Neutrophil (primary cell): ENCODE measurements at regions not wholly inside any gene's neighbourhood (a gene's known extent, or its start where the extent isn't known, plus 50 kb on each side); places are given as distances from the start of the nearest gene placed in this dataset.

ENCODE experiments used
- H3K27ac ChIP-seq: fragments of 200-600 bp; sonication (generic); 2 replicates; pipeline ENCODE4 v1.5.1; 2016; ENCODE audit warnings: mild to moderate bottlenecking, moderate library complexity
- H3K27me3 ChIP-seq: fragments of 200-600 bp; sonication (generic); 2 replicates; pipeline ENCODE4 v1.6.0; 2016; ENCODE audit warnings: mild to moderate bottlenecking
- H3K36me3 ChIP-seq: fragments of 200-600 bp; sonication (generic); 2 replicates; pipeline ENCODE4 v1.5.1; 2017
- H3K4me1 ChIP-seq, 2 experiments: fragments of 200-600 bp in 1 of 2; sonication (generic) in 1 of 2; 1 replicate in 1 of 2; 2 replicates in 1 of 2; pipeline versions ENCODE4 v1.5.1 to v1.6.1; 2013 to 2016; ENCODE audit warnings: low read depth in 1 of 2, low read length in 1 of 2, mild to moderate bottlenecking in 1 of 2, moderate library complexity in 1 of 2; ENCODE audit not compliant: control insufficient read depth in 1 of 2, insufficient read depth in 1 of 2
- H3K4me3 ChIP-seq, 2 experiments: fragments of 200-600 bp in 1 of 2; sonication (generic) in 1 of 2; 1 replicate in 1 of 2; 2 replicates in 1 of 2; pipeline ENCODE4 v1.5.1; 2013 to 2016; ENCODE audit warnings: low read depth in 1 of 2, low read length in 1 of 2, mild to moderate bottlenecking in 1 of 2, moderate library complexity in 1 of 2
- H3K9me3 ChIP-seq: fragments of 200-600 bp; sonication (generic); 2 replicates; pipeline ENCODE4 v1.5.1; 2016
- CTCF ChIP-seq: fragments of 200-600 bp; sonication (generic); IDR thresholded peaks from 2 replicates; pipeline ENCODE4 v1.5.1; 2016; ENCODE audit warnings: antibody characterized with exemption

DNA sequence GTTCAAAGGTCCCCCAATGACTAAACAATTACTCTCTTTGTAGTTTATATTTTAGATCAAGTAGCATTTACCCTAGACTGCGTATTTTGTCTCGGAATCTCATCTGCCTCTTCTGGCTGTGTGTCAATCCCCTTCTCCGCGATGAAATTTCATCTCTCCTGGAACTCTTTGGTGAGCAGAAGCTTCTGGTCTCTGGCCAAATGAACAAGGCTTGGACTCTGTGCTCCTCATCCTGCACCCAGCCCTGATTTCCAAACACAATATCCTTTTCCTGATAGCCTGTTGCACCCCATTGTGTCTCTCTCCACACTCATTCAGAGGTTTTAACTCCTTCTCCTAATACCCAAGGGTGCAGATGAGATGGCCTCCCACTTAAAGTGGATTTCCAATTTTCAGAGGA is 609.4 kb upstream of the CDH5 start:
- no peaks in the 10 kb centered on the region for H3K27me3 ChIP-seq
- no peak for TF ChIP-seq CTCF

GRCh38 chr16:65756163-65756562 is 610.3 kb upstream of the CDH5 start:
- no peak overlapping the region for H3K4me3 ChIP-seq
- H3K4me1 ChIP-seq, result no peaks in the 10 kb centered on the region
- H3K27ac ChIP-seq, result no peak overlapping the region
- H3K9me3 ChIP-seq, result no peaks in the 10 kb centered on the region
- no peaks in the 10 kb centered on the region for H3K27me3 ChIP-seq
- no peak for TF ChIP-seq CTCF
- no peaks in the 10 kb centered on the region for H3K36me3 ChIP-seq

More for the DNA sequence above, 609.4 kb upstream of the CDH5 start:
- H3K4me3 ChIP-seq, result no peak overlapping the region
- no peaks in the 10 kb centered on the region for H3K4me1 ChIP-seq
- H3K36me3 ChIP-seq, result no peaks in the 10 kb centered on the region
- H3K9me3 ChIP-seq, result no peaks in the 10 kb centered on the region
- no peak overlapping the region for H3K27ac ChIP-seq

GRCh38 chr16:65754820-65755691 is 611.4 kb upstream of the CDH5 start:
- Histone ChIP-seq H3K4me1 (no peaks in the 10 kb centered on the region), H3K36me3 (no peaks in the 10 kb centered on the region), H3K9me3 (no peaks in the 10 kb centered on the region), H3K27ac (no peak overlapping the region), H3K27me3 (no peaks in the 10 kb centered on the region), H3K4me3 (no peak overlapping the region)
- no peak for TF ChIP-seq CTCF

DNA sequence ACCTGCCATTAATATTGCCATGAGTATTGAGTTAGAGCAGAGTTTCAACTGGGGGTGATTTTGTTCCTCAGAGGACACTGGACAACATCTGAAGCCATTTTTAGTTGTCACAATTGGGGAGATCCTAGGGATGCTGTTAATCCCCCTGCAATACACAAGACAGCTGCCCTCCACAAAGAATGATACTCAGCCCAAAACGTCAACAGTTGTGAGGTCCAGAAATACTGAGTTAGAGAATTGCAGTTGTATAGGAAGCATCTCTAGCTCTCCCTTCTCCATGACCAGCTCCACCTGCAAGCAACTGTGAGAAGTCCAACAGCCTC is 614.0 kb upstream of the CDH5 start:
- Histone ChIP-seq H3K4me1 (no peaks in the 10 kb centered on the region), H3K9me3 (no peaks in the 10 kb centered on the region), H3K4me3 (no peak overlapping the region), H3K27me3 (no peaks in the 10 kb centered on the region), H3K36me3 (no peaks in the 10 kb centered on the region), H3K27ac (no peak overlapping the region)
- TF ChIP-seq CTCF, result no peak

DNA sequence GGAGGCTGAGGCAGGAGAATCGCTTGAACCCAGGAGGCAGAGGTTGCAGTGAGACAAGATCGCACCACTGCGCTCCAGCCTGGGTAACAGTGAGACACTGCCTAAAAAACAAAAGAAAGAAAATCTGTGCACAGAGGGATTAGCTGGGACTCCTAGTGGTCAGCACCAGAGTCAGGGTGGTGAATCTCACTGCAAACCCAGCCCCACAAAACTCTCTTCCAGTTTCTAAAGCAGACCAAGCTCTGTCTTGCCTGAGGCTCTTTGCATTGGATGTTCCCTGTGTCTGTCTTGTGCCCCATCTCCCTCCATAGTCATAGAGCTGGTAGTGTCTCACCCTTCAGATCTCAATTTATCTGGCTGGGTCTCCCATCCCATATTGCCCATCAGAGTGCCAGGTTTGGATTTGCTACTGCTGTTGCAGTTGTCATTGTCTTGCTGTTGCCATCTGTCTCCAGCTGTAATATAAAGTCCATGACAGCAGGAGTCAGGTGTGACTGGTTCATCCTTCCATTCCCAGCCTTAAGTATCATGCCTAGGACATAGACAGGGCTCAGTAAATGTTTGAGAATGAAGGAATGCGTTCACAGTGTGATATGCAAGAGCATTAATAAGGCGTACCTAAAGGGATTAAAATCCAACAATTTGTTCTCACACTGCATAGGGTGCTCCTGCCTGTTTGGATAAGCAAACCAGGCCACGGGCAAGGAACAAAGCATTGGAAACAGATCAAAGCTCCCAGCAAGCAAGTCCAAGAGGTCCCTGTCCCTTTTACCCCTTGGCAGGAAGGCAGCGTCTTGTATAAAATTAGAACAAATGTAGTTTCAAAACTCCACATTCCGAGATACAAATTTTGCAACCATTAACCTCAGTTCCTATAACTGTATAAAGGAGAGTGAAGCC is 614.6 kb upstream of the CDH5 start:
- H3K4me1 ChIP-seq, result no peaks in the 10 kb centered on the region
- no peak for TF ChIP-seq CTCF
- no peak overlapping the region for H3K4me3 ChIP-seq
- no peaks in the 10 kb centered on the region for H3K36me3 ChIP-seq
- no peak overlapping the region for H3K27ac ChIP-seq
- H3K27me3 ChIP-seq, result no peaks in the 10 kb centered on the region
- H3K9me3 ChIP-seq, result no peaks in the 10 kb centered on the region
